Astrocyte (in vitro differentiated cells and primary cell): ENCODE measurements at regions not wholly inside any gene's neighbourhood (a gene's known extent, or its start where the extent isn't known, plus 50 kb on each side); places are given as distances from the start of the nearest gene placed in this dataset.

Experiments used
- DNase-seq: peaks from one replicate; pipeline ENCODE4 v3.0.0-alpha.2; 2010; ENCODE audit warnings: low read depth
- FAIRE-seq: peaks from 2 replicates; lab custom pipeline; 2011; peaks lifted over from hg19 to GRCh38; lab: Jason Lieb, UNC
- H2AFZ ChIP-seq: 2 replicates; pipeline ENCODE4 v1.6.0; 2012; ENCODE audit warnings: low read depth, low read length, inconsistent platforms
- H3K27ac ChIP-seq: 2 replicates; pipeline ENCODE4 v1.5.1; 2011; ENCODE audit warnings: low read depth, low read length, inconsistent platforms
- H3K27me3 ChIP-seq: 2 replicates; pipeline ENCODE4 v1.6.0; 2011; ENCODE audit warnings: low read length, inconsistent platforms; ENCODE audit not compliant: insufficient read depth
- H3K36me3 ChIP-seq: 2 replicates; pipeline ENCODE4 v1.5.1; 2011; ENCODE audit warnings: low read length, inconsistent platforms; ENCODE audit not compliant: insufficient read depth
- H3K4me1 ChIP-seq: 2 replicates; pipeline ENCODE4 v1.5.1; 2011; ENCODE audit warnings: low read length, inconsistent platforms; ENCODE audit not compliant: insufficient read depth
- H3K4me2 ChIP-seq: 2 replicates; pipeline ENCODE4 v1.6.0; 2012; ENCODE audit warnings: low read length, inconsistent platforms
- H3K4me3 ChIP-seq: 2 replicates; pipeline ENCODE4 v1.5.1; 2011; ENCODE audit warnings: low read depth, mild to moderate bottlenecking, low read length, inconsistent platforms; ENCODE audit not compliant: insufficient read depth
- H3K79me2 ChIP-seq: 2 replicates; pipeline ENCODE4 v1.6.0; 2012; ENCODE audit warnings: mild to moderate bottlenecking, low read length, inconsistent platforms; ENCODE audit not compliant: insufficient read depth
- H3K9ac ChIP-seq: 2 replicates; pipeline ENCODE4 v1.6.0; 2012; ENCODE audit warnings: mild to moderate bottlenecking, low read length, inconsistent platforms
- H3K9me3 ChIP-seq: 2 replicates; pipeline ENCODE4 v1.5.1; 2012; ENCODE audit warnings: low read depth, mild to moderate bottlenecking, low read length, inconsistent platforms; ENCODE audit not compliant: insufficient read depth
- H4K20me1 ChIP-seq: 2 replicates; pipeline ENCODE4 v1.6.0; 2012; ENCODE audit warnings: low read length, inconsistent platforms; ENCODE audit not compliant: insufficient read depth
- H3K27ac Mint-ChIP-seq: one replicate; pipeline ENCODE4 v1.8.0; 2021; ENCODE audit warnings: mild to moderate bottlenecking, mixed read lengths; ENCODE audit not compliant: unreplicated experiment
- H3K27me3 Mint-ChIP-seq: one replicate; pipeline ENCODE4 v1.8.0; 2021; ENCODE audit warnings: low read depth, mixed read lengths; ENCODE audit not compliant: unreplicated experiment
- H3K36me3 Mint-ChIP-seq: one replicate; pipeline ENCODE4 v1.8.0; 2021; ENCODE audit warnings: low read depth, mixed read lengths; ENCODE audit not compliant: unreplicated experiment
- H3K4me1 Mint-ChIP-seq: one replicate; pipeline ENCODE4 v1.8.0; 2021; ENCODE audit warnings: low read depth, mixed read lengths; ENCODE audit not compliant: unreplicated experiment
- H3K4me3 Mint-ChIP-seq: one replicate; pipeline ENCODE4 v1.8.0; 2021; ENCODE audit warnings: mild to moderate bottlenecking, moderate library complexity, mixed read lengths; ENCODE audit not compliant: unreplicated experiment
- H3K9me3 Mint-ChIP-seq: one replicate; pipeline ENCODE4 v1.8.0; 2021; ENCODE audit warnings: mild to moderate bottlenecking, mixed read lengths; ENCODE audit not compliant: unreplicated experiment
- CTCF ChIP-seq: IDR thresholded peaks from 2 replicates; pipeline ENCODE4 v1.5.1; 2011; ENCODE audit warnings: low read depth, mild to moderate bottlenecking, inconsistent platforms, low read length, moderate library complexity; ENCODE audit not compliant: insufficient read depth
- EZH2 ChIP-seq: IDR thresholded peaks from 2 replicates; pipeline ENCODE4 v1.6.1; 2012; ENCODE audit warnings: mild to moderate bottlenecking, low read length, inconsistent platforms; ENCODE audit not compliant: insufficient read depth

- Histone ChIP-seq H3K36me3 (no peaks in the 10 kb centered on the region), H3K4me2 (no peak overlapping the region), H3K9me3 (no peaks in the 10 kb centered on the region), H4K20me1 (no peaks in the 10 kb centered on the region), H3K4me1 (no peaks in the 10 kb centered on the region), H2AFZ (no peak overlapping the region), H3K27ac (no peak overlapping the region), H3K9ac (no peak overlapping the region), H3K4me3 (no peak overlapping the region), H3K79me2 (no peaks in the 10 kb centered on the region), H3K27me3 (peaks cover 5% of the 10 kb centered on the region)
- Mint-ChIP-seq H3K4me1 (peaks cover 14% of the 10 kb centered on the region), H3K27me3 (peaks cover 5% of the 10 kb centered on the region), H3K9me3 (peaks cover 3% of the 10 kb centered on the region), H3K27ac (no peak overlapping the region), H3K4me3 (no peak overlapping the region), H3K36me3 (no peaks in the 10 kb centered on the region)
- FAIRE-seq (no peak), DNase-seq (peak; percentile 46)
- TF ChIP-seq CTCF, result no peak
- no peak for TF ChIP-seq EZH2
These were observed 113.4 kb upstream of the LIMCH1 start for GRCh38 chr4:41424522-41424921.

GRCh38 chr4:41425650-41426049, 112.3 kb upstream of the LIMCH1 start:
- DNase-seq, result no peak

More at GRCh38 chr4:41425650-41426049, 112.3 kb upstream of the LIMCH1 start:
- Histone ChIP-seq H4K20me1 (no peaks in the 10 kb centered on the region), H2AFZ (no peak overlapping the region), H3K36me3 (no peaks in the 10 kb centered on the region), H3K27ac (no peak overlapping the region), H3K4me1 (no peaks in the 10 kb centered on the region), H3K4me3 (no peak overlapping the region), H3K27me3 (peaks cover 5% of the 10 kb centered on the region), H3K9ac (no peak overlapping the region), H3K79me2 (no peaks in the 10 kb centered on the region), H3K9me3 (no peaks in the 10 kb centered on the region), H3K4me2 (no peak overlapping the region)
- H3K27me3 Mint-ChIP-seq, result peaks cover 5% of the 10 kb centered on the region
- H3K36me3 Mint-ChIP-seq, result no peaks in the 10 kb centered on the region
- H3K4me3 Mint-ChIP-seq, result no peak overlapping the region
- no peak overlapping the region for H3K27ac Mint-ChIP-seq
- peaks cover 2% of the 10 kb centered on the region for H3K9me3 Mint-ChIP-seq
- peaks cover 14% of the 10 kb centered on the region for H3K4me1 Mint-ChIP-seq
- TF ChIP-seq CTCF (no peak), EZH2 (no peak)
- FAIRE-seq, result no peak
